NCI-H2107 treated with DMSO at 0.1 percent for 48 hours (cell line): ENCODE measurements at regions not wholly inside any gene's neighbourhood (a gene's known extent, or its start where the extent isn't known, plus 50 kb on each side); places are given as distances from the start of the nearest gene placed in this dataset.

ENCODE experiments used
- DNase-seq: peaks from one replicate; lab custom pipeline; 2025; ENCODE audit not compliant: unreplicated experiment; lab: John Stamatoyannopoulos, UW

GRCh38 chr10:130398090-130398994 lies 262.2 kb downstream of the GLRX3 start:
- DNase-seq = no peak

GRCh38 chr10:130399425-130399950 lies 263.3 kb downstream of the GLRX3 start:
- no peak for DNase-seq

- DNase-seq = no peak
Measured at GRCh38 chr10:130400890-130401289, 264.7 kb downstream of the GLRX3 start.

GRCh38 chr10:130401860-130402765 lies 265.9 kb downstream of the GLRX3 start:
- DNase-seq = no peak

- DNase-seq = no peak
Measured at GRCh38 chr10:130403153-130404075, 267.2 kb downstream of the GLRX3 start.

- DNase-seq = no peak
Measured at GRCh38 chr10:130404476-130405055, 268.4 kb downstream of the GLRX3 start.

DNA sequence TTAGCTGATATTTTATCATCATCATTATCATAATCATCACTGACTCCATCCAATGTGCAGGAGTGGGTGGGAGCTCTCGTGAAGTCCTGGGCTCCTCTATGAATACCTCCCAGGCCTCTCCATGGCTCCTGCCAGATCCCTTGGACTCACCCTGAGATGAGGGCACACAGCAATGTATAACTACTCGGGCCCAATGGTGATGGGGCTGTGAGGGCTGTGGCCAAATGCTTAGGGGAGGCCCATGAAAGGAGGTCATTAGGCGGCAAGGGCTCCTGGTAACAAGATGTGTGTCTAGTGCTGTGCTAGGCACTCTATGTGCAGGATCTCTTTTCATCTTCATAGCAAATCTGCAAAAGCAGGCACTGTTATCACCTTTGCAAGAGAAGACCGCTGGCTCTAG lies 270.9 kb downstream of the GLRX3 start:
- DNase-seq = no peak

DNA sequence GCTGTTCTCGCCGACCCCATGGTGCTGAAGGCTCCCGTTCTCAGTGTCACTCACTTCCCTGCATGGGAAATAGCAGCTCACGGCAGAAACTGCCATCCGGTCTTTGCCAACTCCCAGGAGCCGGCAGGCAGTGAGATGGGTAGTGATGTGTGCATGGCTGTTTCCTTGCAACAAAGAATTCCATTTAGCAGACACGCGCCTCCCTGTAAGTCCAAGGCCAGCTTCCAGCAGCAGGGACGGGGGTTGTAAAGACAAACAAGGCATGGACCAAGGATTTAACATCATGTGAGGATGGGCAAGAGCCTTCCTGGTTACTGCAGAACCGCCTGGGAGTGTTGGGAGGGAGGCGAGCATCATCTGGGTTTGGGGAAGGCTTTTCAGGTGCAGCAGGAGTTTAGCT lies 273.1 kb downstream of the GLRX3 start:
- no peak for DNase-seq

DNA sequence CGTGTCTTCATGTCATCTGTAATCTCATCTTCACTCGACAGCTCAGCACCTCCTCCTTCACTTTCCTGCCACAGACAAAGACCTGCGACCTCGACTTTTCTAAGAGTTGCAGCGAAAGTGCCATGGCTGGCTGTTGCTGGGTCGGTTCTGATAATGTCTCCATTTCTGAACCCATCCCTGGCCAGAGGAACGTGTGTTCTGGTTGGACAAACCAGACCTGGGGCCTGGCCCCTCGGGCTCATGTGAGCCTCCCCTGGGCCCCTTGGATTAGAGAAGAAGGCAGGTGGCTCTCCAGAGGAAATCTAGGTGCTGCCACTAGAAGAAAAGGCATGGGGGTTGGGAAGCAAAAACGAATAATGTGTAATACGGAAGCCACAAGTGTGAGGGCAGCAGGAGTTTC lies 273.7 kb downstream of the GLRX3 start:
- no peak for DNase-seq

DNA sequence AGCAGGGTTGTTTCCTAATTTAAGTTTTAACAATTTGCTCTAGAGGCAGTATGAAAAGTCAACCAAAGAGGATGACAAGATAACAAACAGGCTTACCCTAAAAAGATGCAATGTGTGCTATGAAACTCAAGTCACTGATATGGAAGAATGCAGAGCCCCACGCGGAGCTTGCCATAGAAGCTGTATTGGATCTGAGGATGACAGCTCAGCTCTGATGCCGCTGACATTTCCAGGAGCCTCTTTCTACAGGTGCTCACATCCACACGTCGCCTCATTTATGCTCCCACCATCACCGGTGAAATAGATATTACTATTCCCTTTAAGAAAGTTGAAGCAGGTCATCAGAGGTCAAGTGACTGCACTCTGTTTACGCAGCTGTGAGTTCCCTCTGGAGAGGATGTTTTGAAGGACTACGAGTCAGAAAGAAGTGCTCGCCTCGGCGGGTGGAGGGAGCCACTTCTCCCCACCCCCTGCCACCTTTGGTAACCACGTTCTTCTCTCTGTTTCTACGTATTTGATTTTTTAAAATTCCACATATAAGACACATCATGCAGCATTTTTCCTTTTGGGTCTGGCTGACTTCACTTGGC lies 275.4 kb downstream of the GLRX3 start:
- no peak for DNase-seq

DNA sequence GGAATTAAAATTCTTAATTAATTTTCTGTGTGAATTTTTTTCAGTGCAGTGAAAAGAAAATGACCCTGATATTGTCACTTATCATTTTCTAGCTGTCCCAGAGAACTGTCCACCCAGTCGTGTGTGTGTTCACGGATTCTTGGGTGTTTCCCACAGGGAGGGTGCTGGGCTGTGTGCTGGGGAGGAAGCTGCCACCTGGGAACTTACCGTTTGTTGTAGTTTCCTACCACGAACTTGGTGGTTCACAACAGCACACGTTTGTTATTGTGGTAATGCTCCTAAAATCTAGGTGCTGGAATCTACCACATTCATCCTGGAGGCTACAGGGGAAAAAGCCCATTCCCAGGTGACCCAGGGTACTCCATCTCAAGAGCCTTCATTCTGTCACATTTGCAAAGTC lies 276.1 kb downstream of the GLRX3 start:
- no peak for DNase-seq

GRCh38 chr10:130416334-130417150 lies 280.4 kb downstream of the GLRX3 start:
- DNase-seq = no peak

GRCh38 chr10:130418731-130419130 lies 282.5 kb downstream of the GLRX3 start:
- no peak for DNase-seq

- DNase-seq = no peak
Measured at GRCh38 chr10:130421909-130422308, 285.7 kb downstream of the GLRX3 start.

DNA sequence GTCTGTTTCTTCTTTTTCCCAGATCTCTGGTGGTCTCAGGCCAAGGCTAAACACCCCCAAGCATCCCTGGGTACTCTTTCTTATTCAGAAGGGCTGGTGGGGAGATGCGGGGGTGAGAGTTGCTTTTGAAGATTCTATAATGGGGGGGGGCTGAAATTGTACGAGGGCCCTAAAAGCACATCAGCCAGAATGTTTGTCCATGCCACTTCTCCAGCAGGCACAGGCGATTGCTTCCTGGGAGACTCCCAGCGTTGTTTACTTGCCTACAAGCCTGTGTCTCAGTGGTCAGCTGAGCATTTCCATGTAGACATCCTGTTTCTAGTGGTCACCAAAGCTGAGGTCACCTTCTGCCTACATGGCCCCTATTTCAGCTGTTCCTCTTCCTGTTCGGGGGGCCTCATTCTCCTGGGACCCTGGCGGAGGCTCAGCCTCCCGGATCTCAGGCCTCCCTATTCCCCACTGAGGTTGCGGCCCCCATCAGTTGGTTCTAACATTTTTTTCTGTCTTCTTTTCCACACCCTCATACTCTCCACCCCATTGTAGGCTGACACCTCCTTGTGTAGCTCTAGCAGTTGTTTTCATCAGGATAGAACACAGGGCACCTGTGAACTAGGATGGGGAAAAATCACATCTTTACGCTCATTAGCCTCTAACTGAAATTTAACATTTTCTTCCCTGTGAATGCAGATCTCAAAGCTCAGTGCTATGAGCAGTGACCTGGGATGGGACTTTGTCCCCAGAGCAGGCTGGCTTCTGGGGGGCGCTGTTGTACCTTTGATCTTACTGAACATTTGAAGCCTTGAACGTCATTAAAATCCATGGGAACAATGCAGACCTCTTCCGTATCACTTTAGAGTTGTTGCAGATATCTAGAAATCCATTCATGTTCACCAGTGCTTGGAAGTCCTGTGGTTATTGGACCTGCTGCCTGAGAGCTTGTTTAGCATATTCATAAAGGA lies 286.5 kb downstream of the GLRX3 start:
- DNase-seq = no peak

- DNase-seq = no peak
Measured at GRCh38 chr10:130423455-130424305, 287.5 kb downstream of the GLRX3 start.

GRCh38 chr10:130424418-130424817 lies 288.2 kb downstream of the GLRX3 start:
- DNase-seq = no peak
